ENCODE measurements at regions not wholly inside any gene's neighbourhood (a gene's known extent, or its start where the extent isn't known, plus 50 kb on each side); places are given as distances from the start of the nearest gene placed in this dataset.

DNA sequence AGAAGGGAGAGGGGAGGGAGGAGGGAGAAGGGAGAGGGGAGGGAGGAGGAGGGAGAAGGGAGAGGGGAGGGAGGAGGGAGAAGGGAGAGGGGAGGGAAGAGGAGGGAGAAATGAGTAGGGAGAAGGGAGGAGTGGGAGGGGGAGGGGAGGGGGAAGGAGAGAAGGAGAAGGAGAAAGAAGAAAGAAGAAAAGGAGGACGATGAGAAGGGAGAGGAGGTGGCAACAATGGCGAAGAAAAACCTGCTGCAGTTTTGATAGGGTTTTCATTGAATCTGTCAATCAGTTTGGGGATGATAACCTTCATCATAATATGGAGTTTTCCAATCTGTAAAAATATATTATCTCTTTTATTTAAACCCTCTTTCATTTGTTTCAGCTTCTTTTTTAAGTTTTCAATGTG lies 185.2 kb downstream of the ADAM29 start:
- H3K9ac ChIP-seq (replicated peaks in 1 of 4; ENCODE audit: extremely low read depth in 1 of 4, low read depth in 3 of 4, low read length in 3 of 4), result no peak overlapping the region
- H3K4ac ChIP-seq (replicated peaks; ENCODE audit: insufficient read length, low read depth, low read length), result no peak overlapping the region
- no peaks in the 10 kb centered on the region for H3K4me1 ChIP-seq (replicated peaks in 1 of 4; ENCODE audit: control insufficient read depth in 3 of 4, insufficient read depth in 4 of 4, low read length in 3 of 4)
- H2BK15ac ChIP-seq (ENCODE audit: low read length), result no peak overlapping the region
- H2BK5ac ChIP-seq (ENCODE audit: low read depth, low read length), result no peak overlapping the region
- DNase-seq (ENCODE audit: low read depth in 1 of 2, low spot score in 2 of 2), result no peak
- ChIA-PET CTCF (ENCODE audit: partially characterized antibody) (no interaction called here), POLR2A (ENCODE audit: partially characterized antibody) (no interaction called here)
- no peak overlapping the region for H3K14ac ChIP-seq (ENCODE audit: insufficient read length)
- no peak overlapping the region for H2BK20ac ChIP-seq (ENCODE audit: low read length)
- no CpG with 5 or more reads among the region's 2 CpGs for WGBS, 2 experiments (ENCODE audit: extremely low coverage in 1 of 2, insufficient coverage in 1 of 2, insufficient read length in 1 of 2, insufficient replicate concordance in 2 of 2, low coverage in 1 of 2, low lambda C conversion rate in 2 of 2, missing lambda C conversion rate in 1 of 2)
- no peak overlapping the region for H3K4me2 ChIP-seq (ENCODE audit: insufficient read depth in 1 of 2, low read depth in 2 of 2, low read length in 2 of 2)
- H3K79me2 ChIP-seq (ENCODE audit: control insufficient read depth in 1 of 2, insufficient read depth in 2 of 2, low read length in 2 of 2), result no peaks in the 10 kb centered on the region
- no peaks in the 10 kb centered on the region; the same call in 1 of the 2 replicates for H3K23me2 ChIP-seq (ENCODE audit: low read depth, low read length)
- H3K56ac ChIP-seq (replicated peaks; ENCODE audit: insufficient read length, low read depth, low read length), result no peak overlapping the region
- no peaks in the 10 kb centered on the region for H3K27me3 ChIP-seq (replicated peaks in 1 of 4; ENCODE audit: control insufficient read depth in 3 of 4, extremely low read depth in 1 of 4, insufficient read depth in 3 of 4, low read length in 3 of 4)
- no peaks in the 10 kb centered on the region for H3K36me3 ChIP-seq (ENCODE audit: control insufficient read depth in 2 of 4, insufficient read depth in 4 of 4, low read length in 3 of 4)
- no peaks in the 10 kb centered on the region for H3K9me3 ChIP-seq (ENCODE audit: insufficient read depth in 2 of 2, low read depth in 1 of 2, low read length in 1 of 2)
- H4K20me1 ChIP-seq (replicated peaks in 1 of 2; ENCODE audit: control insufficient read depth in 1 of 2, insufficient read depth in 2 of 2, low read length in 2 of 2), result no peaks in the 10 kb centered on the region
- no peak overlapping the region for H2AFZ ChIP-seq (ENCODE audit: low read length)
- no peak overlapping the region for H3K18ac ChIP-seq (ENCODE audit: extremely low read depth, low read length)
- no peak overlapping the region for H2AK5ac ChIP-seq (ENCODE audit: low read depth, low read length)
- no peak overlapping the region for H2BK120ac ChIP-seq (replicated peaks; ENCODE audit: low read depth, low read length)
- H4K8ac ChIP-seq (ENCODE audit: extremely low read depth, insufficient read depth, low read length), result no peak overlapping the region
- H3K23ac ChIP-seq (ENCODE audit: insufficient read length), result no peak overlapping the region
- no peak overlapping the region for H4K91ac ChIP-seq (replicated peaks; ENCODE audit: insufficient read length, low read length)
- TF ChIP-seq JUN (IDR thresholded peaks at IDR 0.05; ENCODE audit: low read depth, low read length) (no peak), SIX5 (IDR thresholded peaks at IDR 0.05; ENCODE audit: low read depth, low read length) (no peak), RAD21 (IDR thresholded peaks at IDR 0.05 in 1 of 2, conservative IDR thresholded peaks at IDR 0.05 in 1 of 2; ENCODE audit: low read depth in 2 of 2, low read length in 2 of 2) (no peak), HDAC2 (IDR thresholded peaks at IDR 0.05; ENCODE audit: borderline replicate concordance in 1 of 2, low read depth in 2 of 2, low read length in 2 of 2) (no peak), CBX5 (IDR thresholded peaks at IDR 0.05; ENCODE audit: low read depth, low read length) (no peak), CHD1 (IDR thresholded peaks at IDR 0.05; ENCODE audit: low read depth, low read length) (no peak)
- TF ChIP-seq, protein P1, sequence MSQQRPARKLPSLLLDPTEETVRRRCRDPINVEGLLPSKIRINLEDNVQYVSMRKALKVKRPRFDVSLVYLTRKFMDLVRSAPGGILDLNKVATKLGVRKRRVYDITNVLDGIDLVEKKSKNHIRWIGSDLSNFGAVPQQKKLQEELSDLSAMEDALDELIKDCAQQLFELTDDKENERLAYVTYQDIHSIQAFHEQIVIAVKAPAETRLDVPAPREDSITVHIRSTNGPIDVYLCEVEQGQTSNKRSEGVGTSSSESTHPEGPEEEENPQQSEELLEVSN (IDR thresholded peaks at IDR 0.05), result no peak
- TF ChIP-seq, protein P2, sequence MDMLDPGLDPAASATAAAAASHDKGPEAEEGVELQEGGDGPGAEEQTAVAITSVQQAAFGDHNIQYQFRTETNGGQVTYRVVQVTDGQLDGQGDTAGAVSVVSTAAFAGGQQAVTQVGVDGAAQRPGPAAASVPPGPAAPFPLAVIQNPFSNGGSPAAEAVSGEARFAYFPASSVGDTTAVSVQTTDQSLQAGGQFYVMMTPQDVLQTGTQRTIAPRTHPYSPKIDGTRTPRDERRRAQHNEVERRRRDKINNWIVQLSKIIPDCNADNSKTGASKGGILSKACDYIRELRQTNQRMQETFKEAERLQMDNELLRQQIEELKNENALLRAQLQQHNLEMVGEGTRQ (IDR thresholded peaks at IDR 0.05; ENCODE audit: low read length), result no peak
- TF ChIP-seq, protein P3, sequence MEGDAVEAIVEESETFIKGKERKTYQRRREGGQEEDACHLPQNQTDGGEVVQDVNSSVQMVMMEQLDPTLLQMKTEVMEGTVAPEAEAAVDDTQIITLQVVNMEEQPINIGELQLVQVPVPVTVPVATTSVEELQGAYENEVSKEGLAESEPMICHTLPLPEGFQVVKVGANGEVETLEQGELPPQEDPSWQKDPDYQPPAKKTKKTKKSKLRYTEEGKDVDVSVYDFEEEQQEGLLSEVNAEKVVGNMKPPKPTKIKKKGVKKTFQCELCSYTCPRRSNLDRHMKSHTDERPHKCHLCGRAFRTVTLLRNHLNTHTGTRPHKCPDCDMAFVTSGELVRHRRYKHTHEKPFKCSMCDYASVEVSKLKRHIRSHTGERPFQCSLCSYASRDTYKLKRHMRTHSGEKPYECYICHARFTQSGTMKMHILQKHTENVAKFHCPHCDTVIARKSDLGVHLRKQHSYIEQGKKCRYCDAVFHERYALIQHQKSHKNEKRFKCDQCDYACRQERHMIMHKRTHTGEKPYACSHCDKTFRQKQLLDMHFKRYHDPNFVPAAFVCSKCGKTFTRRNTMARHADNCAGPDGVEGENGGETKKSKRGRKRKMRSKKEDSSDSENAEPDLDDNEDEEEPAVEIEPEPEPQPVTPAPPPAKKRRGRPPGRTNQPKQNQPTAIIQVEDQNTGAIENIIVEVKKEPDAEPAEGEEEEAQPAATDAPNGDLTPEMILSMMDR (IDR thresholded peaks at IDR 0.05; ENCODE audit: control extremely low read depth in 1 of 3, insufficient read depth in 1 of 3, low read depth in 1 of 3, low read length in 3 of 3), result no peak
- no peak overlapping the region for H2BK12ac ChIP-seq (ENCODE audit: low read depth, low read length)
- no peak overlapping the region for H3K4me3 ChIP-seq (ENCODE audit: extremely low read depth in 1 of 4, insufficient read depth in 2 of 4, low read depth in 3 of 4, low read length in 4 of 4)
- H3K27ac ChIP-seq (ENCODE audit: low read depth, low read length), result no peak overlapping the region
- FAIRE-seq, result no peak
- no peak overlapping the region for H4K5ac ChIP-seq (ENCODE audit: insufficient read length, low read depth, low read length)
- H3K79me1 ChIP-seq (ENCODE audit: low read depth, low read length), result no peaks in the 10 kb centered on the region

All from H1 (cell line).